SK-N-SH (cell line): ENCODE measurements at regions not wholly inside any gene's neighbourhood (a gene's known extent, or its start where the extent isn't known, plus 50 kb on each side); places are given as distances from the start of the nearest gene placed in this dataset.

Experiments
- CTCF ChIA-PET: fragments of 300-600, 350-600 bp; formaldehyde crosslinking; extraction: SDS; loops from one replicate; lab custom pipeline; 2021; lab: Yijun Ruan, JAX
- POLR2A ChIA-PET: fragments of 350-600 bp; sonication (Branson Sonifier 250); formaldehyde crosslinking; extraction: SDS; loops from one replicate; lab custom pipeline; 2020; ENCODE audit warnings: antibody characterized with exemption, inconsistent platforms; lab: Yijun Ruan, JAX
- DNase-seq: peaks from one replicate; pipeline ENCODE4 v3.0.0; 2012
- H2AFZ ChIP-seq: fragments of 200-600 bp; sonication (generic); 2 replicates; pipeline ENCODE4 v1.8.1; 2016; ENCODE audit warnings: antibody characterized with exemption, mild to moderate bottlenecking, low read depth
- H3F3A ChIP-seq: fragments of 200-600 bp; sonication (generic); replicated peaks from 2 replicates; pipeline ENCODE3; 2016; ENCODE audit warnings: antibody characterized with exemption, mild to moderate bottlenecking; ENCODE audit not compliant: insufficient read depth
- H3K27ac ChIP-seq, 2 experiments: fragments of 200-500 bp in 1 of 2; fragments of 200-600 bp in 1 of 2; sonication (Bioruptor generic) in 1 of 2; sonication (generic), shearing (Covaris generic) in 1 of 2; 2 replicates each; pipeline versions ENCODE4 v1.5.1 to v1.6.1; 2014 to 2016; ENCODE audit warnings: low read depth in 2 of 2, inconsistent platforms in 1 of 2, low read length in 1 of 2, mild to moderate bottlenecking in 1 of 2, mixed read lengths in 1 of 2
- H3K27me3 ChIP-seq: fragments of 200-600 bp; sonication (generic), shearing (Covaris generic); 2 replicates; pipeline ENCODE4 v1.6.1; 2016; ENCODE audit warnings: mixed run types; ENCODE audit not compliant: insufficient read depth
- H3K36me3 ChIP-seq, 2 experiments: fragments of 200-500 bp in 1 of 2; fragments of 200-600 bp in 1 of 2; sonication (Bioruptor generic) in 1 of 2; sonication (generic) in 1 of 2; replicated peaks in 1 of 2; 2 replicates each; pipeline versions ENCODE3 to v1.5.1; 2014 to 2016; ENCODE audit warnings: low read length in 1 of 2, mild to moderate bottlenecking in 1 of 2; ENCODE audit not compliant: insufficient read depth in 2 of 2, control insufficient read depth in 1 of 2
- H3K4me1 ChIP-seq, 2 experiments: fragments of 200-500 bp in 1 of 2; fragments of 200-600 bp in 1 of 2; sonication (Bioruptor generic) in 1 of 2; sonication (generic), shearing (Covaris generic) in 1 of 2; 2 replicates each; pipeline versions ENCODE4 v1.5.1 to v1.6.1; 2014 to 2016; ENCODE audit warnings: low read depth in 1 of 2, low read length in 1 of 2, mixed run types in 1 of 2; ENCODE audit not compliant: insufficient read depth in 2 of 2, control insufficient read depth in 1 of 2
- H3K4me2 ChIP-seq: fragments of 200-600 bp; sonication (generic), shearing (Covaris generic); 2 replicates; pipeline ENCODE4 v1.6.1; 2017; ENCODE audit warnings: mixed run types
- H3K4me3 ChIP-seq, 2 experiments: fragments of 200-500 bp in 1 of 2; fragments of 200-600 bp in 1 of 2; sonication (Bioruptor generic) in 1 of 2; sonication (generic), shearing (Covaris generic) in 1 of 2; 2 replicates each; pipeline versions ENCODE4 v1.5.1 to v1.8.1; 2014 to 2016; ENCODE audit warnings: low read depth in 2 of 2, inconsistent platforms in 1 of 2, low read length in 1 of 2, mild to moderate bottlenecking in 1 of 2, mixed read lengths in 1 of 2, moderate library complexity in 1 of 2
- H3K79me2 ChIP-seq: fragments of 200-600 bp; sonication (generic); 2 replicates; pipeline ENCODE4 v1.8.1; 2017; ENCODE audit warnings: mild to moderate bottlenecking; ENCODE audit not compliant: insufficient read depth
- H3K9ac ChIP-seq: fragments of 200-600 bp; sonication (generic); 2 replicates; pipeline ENCODE4 v1.6.1; 2017; ENCODE audit warnings: mixed run types
- H3K9me2 ChIP-seq: fragments of 200-600 bp; sonication (generic); 2 replicates; pipeline ENCODE4 v1.6.1; 2017; ENCODE audit warnings: mixed run types
- H3K9me3 ChIP-seq: fragments of 200-600 bp; sonication (generic); 2 replicates; pipeline ENCODE4 v1.6.1; 2017; ENCODE audit warnings: mixed run types, mild to moderate bottlenecking, moderate library complexity
- H4K20me1 ChIP-seq: fragments of 200-600 bp; sonication (generic); 2 replicates; pipeline ENCODE4 v1.6.1; 2017; ENCODE audit warnings: mild to moderate bottlenecking, mixed run types; ENCODE audit not compliant: insufficient read depth
- CHD2 ChIP-seq: fragments of 150-350 bp; IDR thresholded peaks from 2 replicates; pipeline ENCODE4 v1.6.1; 2018; ENCODE audit warnings: low read length; ENCODE audit not compliant: partially characterized antibody
- ELF1 ChIP-seq: IDR thresholded peaks from 2 replicates; pipeline ENCODE4 v1.4.0; 2012
- EP300 ChIP-seq, 2 experiments: IDR thresholded peaks; 2 replicates each; pipeline versions ENCODE4 v1.4.0 to v1.6.1; 2012; ENCODE audit warnings: borderline replicate concordance in 1 of 2, low read depth in 1 of 2, low read length in 1 of 2
- FOSL2 ChIP-seq: IDR thresholded peaks from 2 replicates; pipeline ENCODE4 v1.4.0; 2012; ENCODE audit warnings: low read depth, mild to moderate bottlenecking, moderate library complexity, borderline replicate concordance
- FOXJ3 ChIP-seq: sonication (generic); formaldehyde crosslinking; IDR thresholded peaks from 2 replicates; pipeline ENCODE4 v1.5.1; 2020; ENCODE audit warnings: mild to moderate bottlenecking, missing genetic modification reagents
- GABPA ChIP-seq: IDR thresholded peaks from 2 replicates; pipeline ENCODE4 v1.4.0; 2012; ENCODE audit warnings: low read depth, mild to moderate bottlenecking
- IRF3 ChIP-seq: fragments of 150-350 bp; IDR thresholded peaks from 2 replicates; pipeline ENCODE4 v1.6.1; 2016; ENCODE audit warnings: mild to moderate bottlenecking, low read depth, low read length
- JUND ChIP-seq: IDR thresholded peaks from 2 replicates; pipeline ENCODE4 v1.4.0; 2012
- MXI1 ChIP-seq: IDR thresholded peaks from 2 replicates; pipeline ENCODE4 v1.6.1; 2012; ENCODE audit warnings: mild to moderate bottlenecking, low read depth, low read length, improper control_type of control experiment
- NFIC ChIP-seq: IDR thresholded peaks from 2 replicates; pipeline ENCODE4 v1.4.0; 2012; ENCODE audit warnings: borderline replicate concordance
- RCOR1 ChIP-seq: fragments of 150-350 bp; IDR thresholded peaks from 2 replicates; pipeline ENCODE4 v1.6.1; 2017; ENCODE audit warnings: antibody characterized with exemption, low read length
- SIN3A ChIP-seq: IDR thresholded peaks from 2 replicates; pipeline ENCODE4 v1.6.1; 2012; ENCODE audit warnings: low read depth, mild to moderate bottlenecking, low read length, moderate library complexity, borderline replicate concordance
- TAF1 ChIP-seq: IDR thresholded peaks from 2 replicates; pipeline ENCODE4 v1.6.1; 2012; ENCODE audit warnings: low read depth, mild to moderate bottlenecking, low read length, moderate library complexity, borderline replicate concordance
- TCF12 ChIP-seq: IDR thresholded peaks from 2 replicates; pipeline ENCODE4 v1.4.0; 2012
- TEAD4 ChIP-seq: IDR thresholded peaks from 2 replicates; pipeline ENCODE4 v1.4.0; 2012; ENCODE audit warnings: mild to moderate bottlenecking, borderline replicate concordance; ENCODE audit not compliant: insufficient read depth
- WGBS: methylation state at CpG from one replicate; pipeline ENCODE4 v1.1.6; 2017; ENCODE audit warnings: low lambda C conversion rate; 5-methylcytosine and 5-hydroxymethylcytosine counted together
- TF ChIP-seq, protein P1 (sequence below): IDR thresholded peaks from 2 replicates; pipeline ENCODE4; 2012
- TF ChIP-seq, protein P2 (sequence below): IDR thresholded peaks from 2 replicates; pipeline ENCODE4 v1.4.0; 2012; ENCODE audit warnings: low read depth

DNA sequence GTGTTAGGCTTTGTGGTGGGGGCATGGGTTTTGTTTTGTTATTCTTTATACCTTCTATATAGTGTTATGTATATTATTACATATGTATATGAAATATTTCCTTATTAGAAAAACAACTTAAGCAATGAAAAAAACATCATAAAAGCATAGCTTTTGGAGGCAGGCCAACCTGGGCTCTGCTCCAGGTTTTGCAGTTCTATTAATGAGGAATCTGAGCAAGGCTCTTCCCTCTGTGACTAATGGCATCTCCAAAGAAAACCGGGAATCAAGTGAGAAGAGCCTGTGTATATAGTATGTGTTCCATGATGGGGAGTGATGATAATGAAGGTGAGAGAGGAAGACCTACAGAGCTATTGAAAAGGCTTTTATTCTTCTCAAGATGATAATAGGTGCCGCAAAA lies 291.1 kb downstream of the CLIC5 start:
- CTCF ChIA-PET, result interaction anchor here (6.6 kb wide), 1 partner anchor 10 kb away, joined by 30 read pairs; no protein-coding TSS in a partner anchor
- Histone ChIP-seq H3K9me2 (no peaks in the 10 kb centered on the region), H4K20me1 (no peaks in the 10 kb centered on the region), H3K9me3 (no peaks in the 10 kb centered on the region), H3F3A (peaks cover 4% of the 10 kb centered on the region), H3K27ac (no peak overlapping the region), H3K27me3 (no peaks in the 10 kb centered on the region), H3K4me2 (no peak overlapping the region), H3K9ac (no peak overlapping the region), H2AFZ (no peak overlapping the region), H3K36me3 (no peaks in the 10 kb centered on the region), H3K79me2 (no peaks in the 10 kb centered on the region), H3K4me3 (no peak overlapping the region), H3K4me1 (no peaks in the 10 kb centered on the region)
- TF ChIP-seq TCF12 (peak; percentile 29; the same call in 1 of the 2 replicates), EP300 (IDR thresholded peaks at IDR 0.05; ENCODE audit: borderline replicate concordance in 1 of 2, low read depth in 1 of 2, low read length in 1 of 2) (peak in 1 of 2 experiments; percentile 15; a peak in 1 of 4 replicates), NFIC (peak; percentile 89), JUND (0 out of 2 replicates have a peak, but pooled peaks have one; percentile 31), FOSL2 (peak; percentile 25; the same call in 1 of the 2 replicates), FOXJ3 (CRISPR knock-in tag) (no peak), TAF1 (no peak)
- TF ChIP-seq, protein P1, sequence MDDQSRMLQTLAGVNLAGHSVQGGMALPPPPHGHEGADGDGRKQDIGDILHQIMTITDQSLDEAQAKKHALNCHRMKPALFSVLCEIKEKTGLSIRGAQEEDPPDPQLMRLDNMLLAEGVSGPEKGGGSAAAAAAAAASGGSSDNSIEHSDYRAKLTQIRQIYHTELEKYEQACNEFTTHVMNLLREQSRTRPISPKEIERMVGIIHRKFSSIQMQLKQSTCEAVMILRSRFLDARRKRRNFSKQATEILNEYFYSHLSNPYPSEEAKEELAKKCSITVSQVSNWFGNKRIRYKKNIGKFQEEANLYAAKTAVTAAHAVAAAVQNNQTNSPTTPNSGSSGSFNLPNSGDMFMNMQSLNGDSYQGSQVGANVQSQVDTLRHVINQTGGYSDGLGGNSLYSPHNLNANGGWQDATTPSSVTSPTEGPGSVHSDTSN, result 0 out of 2 replicates have a peak, but pooled peaks have one; percentile 27
- POLR2A ChIA-PET, result no interaction called here
- 19% methylated on average over 2 of the region's 2 CpGs for WGBS
- DNase-seq, result no peak

- H3K9me3 ChIP-seq, result no peaks in the 10 kb centered on the region
- no peaks in the 10 kb centered on the region for H3K9me2 ChIP-seq
- H4K20me1 ChIP-seq, result no peaks in the 10 kb centered on the region
- H3F3A ChIP-seq, result peaks cover 4% of the 10 kb centered on the region
- H3K27ac ChIP-seq, result no peak overlapping the region
- H3K36me3 ChIP-seq, result no peaks in the 10 kb centered on the region
- no peak overlapping the region for H2AFZ ChIP-seq
- H3K79me2 ChIP-seq, result no peaks in the 10 kb centered on the region
- CTCF ChIA-PET, result interaction anchor here (6.6 kb wide), 1 partner anchor 9 kb away, joined by 30 read pairs; no protein-coding TSS in a partner anchor
- H3K4me2 ChIP-seq, result no peak overlapping the region
- TF ChIP-seq RCOR1 (no peak), SIN3A (no peak), FOXJ3 (CRISPR knock-in tag) (no peak), CHD2 (no peak), IRF3 (no peak), TEAD4 (no peak), GABPA (no peak), ELF1 (no peak), MXI1 (no peak)
- TF ChIP-seq, protein P2, sequence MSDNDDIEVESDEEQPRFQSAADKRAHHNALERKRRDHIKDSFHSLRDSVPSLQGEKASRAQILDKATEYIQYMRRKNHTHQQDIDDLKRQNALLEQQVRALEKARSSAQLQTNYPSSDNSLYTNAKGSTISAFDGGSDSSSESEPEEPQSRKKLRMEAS, result no peak
- DNase-seq, result no peak
- POLR2A ChIA-PET, result no interaction called here
- H3K27me3 ChIP-seq, result no peaks in the 10 kb centered on the region
- H3K4me3 ChIP-seq, result no peak overlapping the region
- no peak overlapping the region for H3K9ac ChIP-seq
- peaks cover 0 to 3% of the 10 kb centered on the region in 2 experiments; a peak in 1 of 4 replicates for H3K4me1 ChIP-seq
These were observed 291.6 kb downstream of the CLIC5 start for GRCh38 chr6:45724027-45724426.
